Fibroblast of pulmonary artery (primary cell): ENCODE measurements at regions not wholly inside any gene's neighbourhood (a gene's known extent, or its start where the extent isn't known, plus 50 kb on each side); places are given as distances from the start of the nearest gene placed in this dataset.

Experiments
- DNase-seq: peaks from one replicate; pipeline ENCODE4 v3.0.0-alpha.2; 2010; ENCODE audit warnings: low read depth
- H3K4me3 ChIP-seq: replicated peaks from 2 replicates; pipeline ENCODE4 v1.5.1; 2011; ENCODE audit warnings: low read depth, mild to moderate bottlenecking, control low read depth, low read length, moderate library complexity
- CTCF ChIP-seq: IDR thresholded peaks from 2 replicates; pipeline ENCODE4 v1.5.1; 2011; ENCODE audit warnings: mild to moderate bottlenecking, control low read depth, low read length, inconsistent platforms; ENCODE audit errors: missing control alignments

- no peak for TF ChIP-seq CTCF
- DNase-seq: no peak
- no peak overlapping the region for H3K4me3 ChIP-seq
These were observed 600.4 kb upstream of the CADM1 start for GRCh38 chr11:116104498-116105174.

- no peak overlapping the region for H3K4me3 ChIP-seq
- no peak for DNase-seq
- no peak for TF ChIP-seq CTCF
These were observed 597.7 kb upstream of the CADM1 start for GRCh38 chr11:116101902-116102301.

- no peak for DNase-seq
- H3K4me3 ChIP-seq: no peak overlapping the region
- TF ChIP-seq CTCF: no peak
These were observed 595.8 kb upstream of the CADM1 start for GRCh38 chr11:116100016-116100415.

- DNase-seq: no peak
- TF ChIP-seq CTCF: no peak
- no peak overlapping the region for H3K4me3 ChIP-seq
These were observed 595.3 kb upstream of the CADM1 start for GRCh38 chr11:116099541-116099940.

GRCh38 chr11:116096272-116096995, 592.2 kb upstream of the CADM1 start:
- H3K4me3 ChIP-seq: no peak overlapping the region
- no peak for TF ChIP-seq CTCF
- no peak for DNase-seq

GRCh38 chr11:116093481-116094270, 589.5 kb upstream of the CADM1 start:
- no peak for TF ChIP-seq CTCF
- no peak overlapping the region for H3K4me3 ChIP-seq
- no peak for DNase-seq
